ENCODE measurements at regions not wholly inside any gene's neighbourhood (a gene's known extent, or its start where the extent isn't known, plus 50 kb on each side); places are given as distances from the start of the nearest gene placed in this dataset.
"Not testable (repeated sequence)": the region's sequence is repeated elsewhere in the genome, so short reads cannot be mapped to it uniquely, and the experiment has no call there.

DNA sequence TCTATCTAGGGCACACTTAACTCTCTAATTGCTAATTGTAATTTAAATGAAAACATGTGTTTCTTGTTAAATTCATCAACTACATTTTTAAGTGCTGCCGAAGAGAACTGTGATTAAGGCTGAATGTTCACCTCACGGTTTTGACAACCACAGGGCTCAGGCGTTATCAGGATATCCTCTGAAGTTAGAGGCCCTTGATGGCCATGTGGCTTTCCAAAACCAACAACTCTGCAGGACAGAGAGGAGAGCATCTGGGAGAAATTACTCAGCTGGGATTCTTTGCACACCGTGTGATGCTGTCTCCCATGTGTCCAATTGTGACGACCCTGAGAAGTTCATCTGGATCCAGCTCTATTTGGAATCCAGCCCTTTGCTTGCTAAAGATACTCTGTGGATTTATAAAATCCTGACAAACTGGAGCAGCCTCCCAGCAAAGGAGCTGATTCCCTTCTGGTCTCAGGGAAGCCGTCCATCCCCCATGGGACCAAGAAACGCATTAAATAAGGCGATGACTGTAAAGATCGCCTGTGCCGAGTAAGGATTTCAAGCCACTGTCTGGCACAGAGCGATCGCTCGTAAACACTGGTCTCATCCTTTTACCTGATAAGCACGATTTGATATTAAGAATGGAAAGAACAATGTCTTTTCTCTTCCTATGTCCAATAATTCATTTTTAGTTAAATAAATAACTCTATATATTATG, 401.1 kb downstream of the CD83 start:
- DNase-seq (ENCODE audit: low read depth) = peak; percentile 43

DNA sequence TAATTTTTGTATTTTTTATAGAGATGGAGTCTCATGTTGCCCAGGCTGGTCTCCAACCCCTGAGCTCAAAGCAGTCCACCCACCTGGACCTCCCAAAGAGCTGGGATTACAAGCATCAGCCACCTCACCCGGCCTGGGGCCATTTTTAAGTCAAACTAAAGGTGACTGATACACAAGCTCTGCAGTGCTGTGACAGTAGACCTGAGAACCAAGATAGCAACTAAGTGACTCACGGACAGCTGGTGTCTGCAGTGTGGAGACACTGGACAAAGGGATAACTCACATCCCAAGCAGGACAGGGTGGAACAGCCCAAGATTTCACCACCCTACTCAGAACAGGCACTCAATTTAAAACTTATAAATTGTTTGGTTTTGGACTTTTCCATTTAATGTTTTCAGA, 402.5 kb downstream of the CD83 start:
- peak; percentile 46 for DNase-seq (ENCODE audit: low read depth)

DNA sequence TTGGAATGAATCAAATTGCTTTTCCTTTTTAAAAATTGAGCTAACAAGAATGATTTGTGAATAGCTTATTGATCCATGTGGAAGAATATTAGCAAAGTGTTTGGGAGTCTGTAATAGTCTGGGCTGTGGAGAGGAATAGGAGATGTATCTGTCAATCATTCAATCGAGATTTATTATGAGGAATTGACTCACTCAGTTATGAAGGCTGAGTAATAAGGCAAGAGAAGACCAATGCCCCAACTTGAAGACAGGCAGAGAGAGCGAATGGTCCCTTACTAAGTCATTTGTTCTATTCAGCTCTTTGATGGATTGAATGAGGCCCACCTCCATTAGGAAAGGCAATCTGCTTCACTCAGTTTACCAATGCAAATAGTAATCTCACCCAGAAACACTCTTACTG, 403.0 kb downstream of the CD83 start:
- no peak for DNase-seq (ENCODE audit: low read depth)

DNA sequence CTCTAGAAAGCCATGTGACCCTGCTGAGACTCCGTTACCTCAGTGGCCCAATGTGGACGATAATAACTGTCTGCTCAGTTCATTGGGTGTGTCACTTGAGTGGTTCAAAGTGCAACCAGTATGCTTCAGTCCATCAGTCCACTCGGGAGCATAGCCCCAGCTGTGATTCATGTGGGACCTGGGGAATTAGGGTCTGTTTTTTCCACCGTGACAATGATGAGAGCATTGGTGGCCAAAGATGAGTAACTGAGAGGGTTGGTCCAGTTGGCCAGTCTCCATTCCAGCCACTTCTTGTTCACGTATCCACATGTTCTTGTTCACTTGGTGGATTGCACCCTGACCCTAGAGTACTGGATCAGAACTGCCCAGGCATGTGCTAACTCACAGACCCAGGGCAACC, 403.6 kb downstream of the CD83 start:
- DNase-seq (ENCODE audit: low read depth) = no peak

DNA sequence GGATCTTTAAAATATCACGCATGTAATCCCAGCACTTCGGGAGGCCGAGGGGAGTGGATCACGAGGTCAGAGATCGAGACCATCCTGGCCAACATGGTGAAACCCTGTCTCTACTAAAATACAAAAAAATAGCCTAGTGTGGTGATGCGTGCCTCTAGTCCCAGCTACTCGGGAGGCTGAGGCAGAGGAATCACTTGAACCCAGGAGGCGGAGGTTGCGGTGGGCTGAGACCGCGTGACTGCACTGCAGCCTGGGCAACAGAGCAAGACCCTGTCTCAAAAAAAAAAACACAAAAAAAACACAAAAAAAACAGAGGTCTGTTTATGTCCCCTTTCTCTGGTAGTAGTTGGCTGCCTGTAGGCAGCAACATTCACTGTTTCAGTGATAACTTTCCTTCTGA, 404.3 kb downstream of the CD83 start:
- not testable (repeated sequence) for DNase-seq (ENCODE audit: low read depth)

DNA sequence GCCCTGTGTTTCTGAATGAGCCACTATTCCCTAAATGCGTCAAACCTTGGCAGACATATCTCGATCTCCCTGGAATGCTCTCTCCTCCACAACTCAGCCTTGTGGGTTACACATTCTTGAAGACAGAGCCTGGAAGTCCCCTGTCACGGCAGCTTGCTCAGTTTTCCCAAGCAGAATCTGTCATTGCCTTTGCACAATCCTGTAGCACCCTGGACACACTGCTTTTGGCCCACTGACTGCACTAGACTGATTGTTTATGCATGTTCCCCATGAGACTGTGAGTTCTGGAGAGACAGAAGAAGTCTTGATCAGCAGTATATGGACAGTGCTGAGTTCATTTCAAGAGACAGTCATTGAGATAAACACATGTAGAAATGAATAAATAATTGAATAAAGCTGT, 406.7 kb downstream of the CD83 start:
- peak; percentile 15 for DNase-seq (ENCODE audit: low read depth)

DNA sequence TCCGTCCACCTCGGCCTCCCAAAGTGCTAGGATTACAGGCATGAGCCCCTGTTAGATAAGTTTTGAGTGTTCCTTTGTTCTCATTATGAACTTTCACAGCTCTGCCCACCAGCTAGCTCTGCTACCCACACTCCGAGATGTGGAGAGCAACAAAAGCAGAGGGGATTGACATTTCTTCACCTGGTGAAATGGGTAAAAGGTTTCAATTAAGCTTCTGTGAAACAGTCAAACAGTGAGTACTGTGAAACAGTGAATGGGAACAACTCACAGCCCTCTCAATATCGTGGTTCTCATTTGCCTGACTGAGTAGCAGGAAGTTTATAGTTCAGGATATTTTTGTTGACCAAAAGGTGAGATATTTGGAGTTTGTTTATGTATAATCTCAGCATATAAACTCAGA, 412.8 kb downstream of the CD83 start:
- no peak for DNase-seq (ENCODE audit: low read depth)

DNA sequence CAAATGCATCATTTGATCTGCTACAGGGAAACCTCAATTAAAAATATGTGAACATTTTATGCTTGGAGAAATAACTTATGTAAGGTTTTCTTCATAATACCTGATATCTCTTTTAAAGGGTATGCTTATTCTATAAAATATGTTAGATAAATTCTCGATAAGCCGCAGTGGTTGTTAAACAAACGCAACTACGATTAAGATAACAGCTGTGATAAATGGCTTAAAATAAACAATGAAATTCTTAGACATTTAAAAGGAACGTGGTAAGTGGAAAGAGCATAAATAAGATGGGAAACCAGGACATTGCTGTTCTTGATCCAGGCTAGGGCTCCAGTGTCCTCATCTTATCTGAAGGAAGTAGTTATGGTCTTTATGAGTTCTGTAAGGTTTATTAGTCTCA, 415.9 kb downstream of the CD83 start:
- DNase-seq (ENCODE audit: low read depth) = no peak

DNA sequence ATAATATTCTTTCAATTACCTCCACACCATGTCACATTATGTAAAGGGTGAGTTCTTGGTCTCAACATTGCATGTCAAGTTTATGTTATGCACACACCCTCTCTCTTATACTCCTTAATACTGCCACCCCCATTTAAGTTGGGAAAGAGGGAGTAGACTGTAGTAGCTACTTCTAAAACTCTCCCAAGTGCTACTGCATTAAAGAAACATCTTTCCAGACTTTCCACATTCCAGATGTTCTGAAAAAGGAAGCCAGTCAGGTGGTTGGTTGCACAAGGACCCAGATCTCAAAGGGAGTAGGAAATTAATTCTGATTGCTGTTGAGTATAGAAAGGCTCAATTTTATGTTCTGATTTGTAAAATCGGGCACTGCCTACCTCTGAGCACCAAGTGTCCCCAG, 419.5 kb downstream of the CD83 start:
- no peak for DNase-seq (ENCODE audit: low read depth)

DNA sequence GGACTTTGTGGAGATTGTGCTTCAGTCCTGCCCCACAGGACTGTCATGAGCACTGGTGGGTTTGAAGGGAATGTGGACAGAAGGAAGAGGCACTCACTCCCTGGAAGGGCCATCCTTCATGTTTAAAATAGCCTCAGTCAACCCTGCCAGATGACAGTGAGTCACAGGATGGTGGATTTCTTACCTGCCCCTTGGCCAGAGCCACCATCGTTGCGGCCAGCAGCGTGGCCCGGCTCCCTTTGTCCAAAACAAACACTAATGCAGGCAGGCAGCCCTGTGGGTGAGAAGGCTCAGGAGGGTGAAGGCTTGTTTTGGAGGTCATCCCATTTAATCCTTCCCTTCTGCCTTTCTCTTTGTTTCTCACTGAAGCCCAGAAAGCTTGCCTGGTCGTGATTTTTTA, 422.7 kb downstream of the CD83 start:
- peak; percentile 59 for DNase-seq (ENCODE audit: low read depth)

DNA sequence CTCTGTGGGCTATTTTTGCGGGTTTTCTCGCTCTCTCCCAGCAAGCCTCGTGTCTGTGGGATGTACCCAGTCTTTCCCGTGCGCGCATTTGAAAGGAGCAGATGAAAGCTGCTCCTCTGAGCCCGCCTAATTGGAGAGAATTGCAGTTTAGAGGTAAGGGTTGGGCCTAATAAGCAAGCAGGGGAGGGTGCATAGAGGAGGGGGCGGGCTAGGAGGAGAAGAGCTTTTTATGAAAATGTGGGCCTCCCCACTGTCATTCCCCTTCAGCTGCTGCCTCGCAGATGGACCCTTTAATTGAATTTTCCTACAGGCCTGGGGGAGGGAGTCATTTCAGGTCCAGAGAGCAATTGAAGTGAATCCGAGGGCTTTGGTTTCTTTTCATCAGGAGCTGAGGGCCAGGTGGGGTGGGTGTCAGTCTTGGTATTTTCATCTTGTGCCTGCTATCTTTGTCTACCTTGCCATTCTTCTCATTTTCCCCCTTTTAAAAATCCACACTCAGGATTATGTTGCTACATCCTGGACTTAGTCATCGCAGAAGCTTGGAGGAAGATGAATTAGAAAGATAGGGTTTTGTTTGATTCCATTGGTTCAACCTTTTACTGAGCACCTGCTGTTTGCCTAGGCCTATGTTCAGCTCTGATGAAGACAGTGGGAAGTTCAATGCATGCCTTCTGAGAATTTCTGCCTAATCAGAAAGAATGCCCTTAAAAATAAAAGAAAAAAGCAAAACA, 423.4 kb downstream of the CD83 start:
- no peak for DNase-seq (ENCODE audit: low read depth)

DNA sequence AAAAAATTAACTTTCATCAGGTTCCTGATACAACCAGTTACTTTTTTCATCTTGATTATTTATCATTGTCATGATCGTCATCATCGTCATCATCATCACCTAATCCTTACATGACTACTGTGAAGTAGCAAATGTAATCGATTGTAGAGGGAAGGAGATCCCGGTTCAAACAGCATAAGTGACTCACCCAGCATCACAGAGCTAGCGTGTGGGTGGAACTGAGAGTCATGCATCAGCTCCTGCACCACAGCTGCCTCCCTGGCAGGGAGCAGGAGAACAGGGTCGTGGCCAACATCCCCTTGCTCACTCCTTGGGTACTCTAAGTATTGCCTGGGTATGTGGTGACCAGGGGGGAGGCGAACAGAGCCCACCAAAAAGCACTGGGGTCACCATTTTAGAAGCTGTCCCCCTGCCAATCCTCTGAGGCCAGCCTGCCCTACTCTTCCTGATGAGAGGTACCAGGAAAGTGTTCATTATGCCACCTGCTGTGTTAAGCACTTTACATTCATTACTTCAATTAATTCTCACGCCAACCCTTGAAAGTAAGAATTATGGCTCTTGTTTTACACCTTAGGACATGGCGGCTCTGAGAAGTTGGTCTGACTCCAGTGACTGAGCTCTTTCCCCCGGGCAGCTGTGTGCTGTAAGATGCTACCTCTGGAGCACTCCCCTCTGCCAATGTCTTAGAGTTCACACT, 425.2 kb downstream of the CD83 start:
- peak; percentile 87 for DNase-seq (ENCODE audit: low read depth)

DNA sequence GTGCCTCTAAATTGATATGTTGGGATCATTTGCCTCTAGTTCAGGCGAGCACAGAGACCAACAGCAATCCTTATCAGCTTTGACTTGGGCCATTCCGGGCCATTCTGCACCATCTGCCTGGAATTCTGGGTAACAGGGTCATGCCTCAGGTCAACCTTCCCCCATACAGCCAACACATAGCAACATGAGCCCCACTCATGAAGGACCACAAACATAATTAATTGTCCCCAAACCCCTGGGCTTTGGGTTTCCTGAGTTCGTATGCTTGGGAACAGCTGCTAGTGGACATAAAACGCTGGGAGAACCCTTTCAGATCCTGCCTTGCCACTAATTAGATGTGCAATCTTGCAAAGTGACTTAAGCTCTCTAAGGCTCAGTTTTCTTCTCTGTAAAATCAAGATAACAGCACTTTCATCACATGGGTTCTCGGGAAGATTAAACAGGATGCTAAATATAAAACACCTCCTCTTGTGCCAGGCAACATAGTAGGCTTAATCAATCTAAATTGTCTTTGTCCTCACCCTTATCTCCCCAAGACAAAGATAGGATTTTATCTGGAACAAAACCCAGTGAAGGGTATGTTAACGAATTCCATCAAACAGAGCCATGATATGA, 426.5 kb downstream of the CD83 start:
- no peak for DNase-seq (ENCODE audit: low read depth)

DNA sequence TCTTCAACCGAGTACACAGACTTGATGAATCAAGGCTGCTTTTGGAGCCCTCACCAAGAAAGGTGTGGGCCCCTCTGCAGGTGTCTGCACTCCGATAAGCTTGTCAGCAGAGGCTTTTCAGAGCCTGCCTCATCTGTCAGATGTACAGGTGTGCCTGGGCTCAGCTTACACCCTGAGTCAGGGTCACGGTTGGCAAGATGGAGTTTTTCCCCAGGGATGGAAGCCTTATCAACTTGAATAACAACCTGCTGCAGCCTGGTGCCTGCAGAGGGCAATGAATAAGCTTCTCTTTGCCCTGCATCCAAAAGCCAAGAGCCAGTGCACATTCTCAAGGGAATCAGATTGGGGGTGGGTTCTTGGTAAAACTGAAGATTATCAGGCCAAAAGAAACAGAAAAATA, 427.1 kb downstream of the CD83 start:
- no peak for DNase-seq (ENCODE audit: low read depth)

DNA sequence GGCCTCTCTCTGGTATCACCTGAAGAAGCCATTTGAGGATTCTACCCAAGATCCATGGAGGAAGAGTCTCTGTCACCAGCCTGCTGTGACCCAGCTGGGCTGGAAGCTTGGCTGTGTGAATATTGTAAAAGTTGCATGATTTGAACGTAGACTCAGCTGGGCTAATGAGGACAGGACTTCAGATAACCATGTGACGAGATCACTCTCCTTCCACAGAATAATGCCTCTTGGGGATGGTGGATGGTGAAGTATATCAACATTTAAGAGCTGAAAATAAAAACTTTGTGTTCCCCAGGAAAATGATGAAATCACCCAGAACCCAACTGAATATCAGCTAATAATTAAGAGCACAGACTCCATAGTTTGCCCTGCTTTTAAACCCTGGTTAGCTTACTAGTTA, 427.9 kb downstream of the CD83 start:
- DNase-seq (ENCODE audit: low read depth) = no peak

DNA sequence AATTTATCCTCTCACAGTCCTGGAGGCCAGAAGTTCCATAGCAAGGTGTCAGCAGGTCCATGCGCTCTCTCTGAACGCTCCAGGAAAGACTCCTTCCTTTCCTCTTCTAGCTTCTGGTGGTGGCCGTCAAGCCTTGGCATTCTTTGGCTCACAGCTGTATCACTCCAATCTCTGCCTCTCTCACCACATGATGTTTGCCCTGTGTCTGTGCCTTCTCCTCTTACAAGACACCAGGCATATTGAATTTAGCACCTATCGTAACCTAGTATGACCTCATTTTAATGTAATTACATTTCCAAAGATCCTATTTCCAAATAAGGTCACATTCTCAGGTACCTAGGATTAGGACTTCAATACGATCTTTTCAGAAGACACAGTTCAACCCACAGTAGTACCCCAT, 428.5 kb downstream of the CD83 start:
- DNase-seq (ENCODE audit: low read depth) = no peak

DNA sequence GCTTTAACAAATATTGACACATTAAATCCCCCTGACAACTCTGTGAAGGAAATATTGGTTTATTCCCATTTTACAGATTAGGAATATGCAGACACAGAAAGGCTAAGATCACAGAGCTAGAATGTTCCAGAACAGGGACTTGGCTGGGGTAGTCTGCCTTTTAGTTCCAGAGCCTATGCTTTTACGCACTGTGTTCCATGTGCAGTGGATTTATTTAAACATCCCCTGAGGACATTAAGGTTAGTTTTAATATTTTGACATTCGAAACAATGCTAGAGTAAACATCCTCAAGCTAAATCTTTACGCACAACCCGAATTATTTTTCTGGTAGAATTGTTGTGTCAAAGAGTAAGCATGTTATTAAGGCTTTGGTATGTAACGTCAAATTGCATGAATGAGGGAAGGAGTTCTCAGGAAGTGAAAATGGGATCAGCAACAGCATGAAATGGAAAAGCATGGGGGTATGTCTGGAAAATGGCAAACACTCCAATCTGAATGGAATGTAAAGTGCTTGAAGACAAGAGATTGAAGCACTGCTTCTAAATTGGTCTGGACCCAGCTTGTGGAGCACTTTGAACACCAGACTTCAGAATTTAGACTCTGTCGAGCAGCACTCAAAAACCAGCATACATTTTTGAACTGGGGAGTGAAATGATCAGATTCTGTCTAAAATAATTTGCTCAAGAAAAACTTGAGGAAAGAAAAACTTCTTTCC, 429.9 kb downstream of the CD83 start:
- no peak for DNase-seq (ENCODE audit: low read depth)

DNA sequence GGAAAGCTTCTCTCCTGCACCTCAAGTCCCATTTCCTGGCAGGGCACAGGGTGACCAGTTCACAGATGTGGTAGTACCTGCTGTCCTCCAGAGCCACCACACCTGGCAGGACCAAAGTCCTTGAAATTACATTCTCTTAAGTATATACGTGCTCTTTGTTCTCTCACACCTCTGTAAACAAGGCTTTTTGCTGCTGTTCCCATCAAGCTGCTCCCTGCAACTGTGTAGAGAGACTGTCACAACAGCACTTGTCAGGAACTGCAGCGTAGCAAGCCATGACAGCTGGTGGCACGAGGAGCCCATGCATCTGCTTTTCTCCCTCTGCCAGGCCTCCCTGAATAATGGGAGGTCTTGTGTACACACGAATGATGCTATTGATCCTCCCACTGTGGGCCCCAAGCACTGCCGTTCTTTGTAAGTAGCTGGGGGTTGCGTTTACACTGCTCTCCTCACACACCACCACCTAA, 431.8 kb downstream of the CD83 start:
- DNase-seq (ENCODE audit: low read depth) = no peak

DNA sequence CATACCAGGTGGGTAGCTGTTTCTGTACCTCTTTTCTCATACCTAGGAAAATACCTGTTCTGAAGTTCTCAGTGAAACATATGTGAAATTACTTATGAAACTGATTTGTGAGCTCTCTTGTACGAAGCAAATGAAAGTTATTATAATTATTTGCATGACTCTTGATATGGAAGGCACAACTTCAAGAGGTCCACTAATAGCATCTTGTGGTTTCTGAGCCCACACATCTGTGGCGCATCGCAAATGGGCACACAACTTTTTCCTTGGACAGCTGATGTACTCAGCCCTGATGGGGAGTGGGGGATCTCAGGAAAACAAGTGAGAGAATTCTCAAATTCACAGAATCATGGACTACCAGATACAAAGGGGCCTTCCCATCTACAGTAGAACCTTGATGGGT, 432.3 kb downstream of the CD83 start:
- DNase-seq (ENCODE audit: low read depth) = no peak

DNA sequence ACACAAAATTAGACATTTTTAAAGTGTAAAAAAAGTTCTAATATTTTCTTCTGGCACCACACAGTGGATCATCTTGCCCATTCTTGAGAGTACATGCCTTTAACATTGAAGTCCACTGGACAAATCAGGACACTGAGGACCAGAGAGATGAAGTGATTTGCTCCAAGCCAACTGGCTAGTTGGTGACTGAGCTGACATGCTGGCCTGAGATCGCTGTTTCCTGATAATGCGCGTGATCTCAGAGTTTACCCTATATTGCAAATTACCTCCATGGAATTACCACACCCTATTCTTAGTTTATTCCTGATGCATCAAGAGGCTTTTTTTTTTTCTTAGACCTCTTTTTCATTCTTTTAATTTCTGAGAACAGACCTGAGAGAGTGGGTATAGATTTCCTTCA, 432.8 kb downstream of the CD83 start:
- DNase-seq (ENCODE audit: low read depth) = no peak

DNA sequence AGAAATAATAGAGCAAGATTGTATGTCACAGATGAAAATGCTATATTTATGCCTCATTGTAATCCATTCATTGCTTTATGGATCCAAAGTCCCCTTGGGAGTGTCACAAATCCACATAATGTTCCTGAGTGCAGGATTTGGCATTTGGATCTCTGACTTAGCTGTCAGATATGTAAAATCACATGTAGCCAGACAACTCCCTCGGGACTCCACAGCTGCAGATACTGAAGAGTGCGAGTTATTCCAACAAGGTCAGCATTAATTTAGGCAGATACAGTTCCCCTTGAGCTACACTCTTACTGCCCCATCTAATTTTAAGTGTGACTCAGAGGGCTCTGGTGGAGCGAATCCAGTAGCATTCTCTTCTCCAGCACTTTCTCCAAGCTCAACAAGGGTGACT, 433.2 kb downstream of the CD83 start:
- no peak for DNase-seq (ENCODE audit: low read depth)

DNA sequence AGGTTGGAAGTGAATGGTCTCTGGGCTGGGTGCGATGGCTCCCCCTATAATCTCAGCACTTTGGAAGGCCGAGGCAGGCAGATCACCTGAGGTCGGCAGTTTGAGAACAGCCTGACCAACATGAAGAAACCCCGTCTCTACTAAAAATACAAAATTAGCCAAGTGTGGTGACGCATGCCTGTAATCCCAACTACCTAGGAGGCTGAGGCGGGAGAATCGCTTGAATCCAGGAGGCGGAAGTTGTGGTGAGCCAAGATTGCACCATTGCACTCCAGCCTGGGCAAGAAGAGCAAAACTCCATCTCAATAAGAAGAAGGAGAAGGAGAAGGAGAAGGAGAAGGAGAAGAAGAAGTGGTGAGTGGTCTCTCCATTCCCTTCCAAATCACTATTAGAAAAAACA, 434.0 kb downstream of the CD83 start:
- not testable (repeated sequence) for DNase-seq (ENCODE audit: low read depth)

Data from Daoy (cell line).